Fibroblast of pulmonary artery (primary cell): ENCODE measurements at regions not wholly inside any gene's neighbourhood (a gene's known extent, or its start where the extent isn't known, plus 50 kb on each side); places are given as distances from the start of the nearest gene placed in this dataset.

Experiments
- DNase-seq: peaks from one replicate; pipeline ENCODE4 v3.0.0-alpha.2; 2010; ENCODE audit warnings: low read depth
- H3K4me3 ChIP-seq: replicated peaks from 2 replicates; pipeline ENCODE4 v1.5.1; 2011; ENCODE audit warnings: low read depth, mild to moderate bottlenecking, control low read depth, low read length, moderate library complexity
- CTCF ChIP-seq: IDR thresholded peaks from 2 replicates; pipeline ENCODE4 v1.5.1; 2011; ENCODE audit warnings: mild to moderate bottlenecking, control low read depth, low read length, inconsistent platforms; ENCODE audit errors: missing control alignments

- peak; percentile 64 for DNase-seq
- no peak for TF ChIP-seq CTCF
- H3K4me3 ChIP-seq: no peak overlapping the region
These were observed 375.5 kb upstream of the CFAP20DC start for GRCh38 chr3:59425371-59425770.

- H3K4me3 ChIP-seq: no peak overlapping the region
- peak; percentile 55 for DNase-seq
- no peak for TF ChIP-seq CTCF
These were observed 374.6 kb upstream of the CFAP20DC start for GRCh38 chr3:59424268-59425010.

- no peak overlapping the region for H3K4me3 ChIP-seq
- no peak for DNase-seq
- no peak for TF ChIP-seq CTCF
These were observed 373.9 kb upstream of the CFAP20DC start for GRCh38 chr3:59423707-59424106.

- peak; percentile 18 for DNase-seq
- H3K4me3 ChIP-seq: no peak overlapping the region
- no peak for TF ChIP-seq CTCF
These were observed 372.5 kb upstream of the CFAP20DC start for GRCh38 chr3:59422312-59422711.

- DNase-seq: no peak
- TF ChIP-seq CTCF: no peak
- no peak overlapping the region for H3K4me3 ChIP-seq
These were observed 369.0 kb upstream of the CFAP20DC start for GRCh38 chr3:59418836-59419235.

- no peak for DNase-seq
- no peak for TF ChIP-seq CTCF
- H3K4me3 ChIP-seq: no peak overlapping the region
These were observed 362.7 kb upstream of the CFAP20DC start for GRCh38 chr3:59412516-59412915.

GRCh38 chr3:59411694-59412093, 361.9 kb upstream of the CFAP20DC start:
- no peak for TF ChIP-seq CTCF
- no peak for DNase-seq
- H3K4me3 ChIP-seq: no peak overlapping the region
